GM04504 (cell line): ENCODE measurements at regions not wholly inside any gene's neighbourhood (a gene's known extent, or its start where the extent isn't known, plus 50 kb on each side); places are given as distances from the start of the nearest gene placed in this dataset.
A peak's percentile ranks its signal among the peaks of the same experiment; 100 is the strongest.

Experiments used
- DNase-seq: peaks from one replicate; pipeline ENCODE4 v3.0.0-alpha.2; 2012; ENCODE audit warnings: low read depth

DNA sequence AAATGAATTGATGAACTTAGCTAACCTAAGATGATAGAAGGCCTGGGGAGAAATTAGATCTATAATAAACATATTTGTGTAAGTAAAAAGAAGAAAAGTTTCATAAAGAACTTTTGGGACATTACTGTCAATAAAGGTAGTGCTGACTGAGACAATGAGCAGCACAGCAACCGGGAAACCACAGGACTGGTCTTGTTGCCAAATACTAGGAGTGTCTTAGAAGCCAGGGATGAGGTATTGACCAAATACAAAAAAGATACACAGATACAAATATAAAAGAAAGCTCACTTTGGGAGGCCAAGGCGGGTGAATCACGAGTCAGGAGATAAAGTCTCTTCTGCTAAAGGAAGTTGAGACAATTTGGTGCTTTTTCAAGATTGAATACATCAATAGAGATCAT, 362.4 kb upstream of the ZNF385D start:
- no peak for DNase-seq

DNA sequence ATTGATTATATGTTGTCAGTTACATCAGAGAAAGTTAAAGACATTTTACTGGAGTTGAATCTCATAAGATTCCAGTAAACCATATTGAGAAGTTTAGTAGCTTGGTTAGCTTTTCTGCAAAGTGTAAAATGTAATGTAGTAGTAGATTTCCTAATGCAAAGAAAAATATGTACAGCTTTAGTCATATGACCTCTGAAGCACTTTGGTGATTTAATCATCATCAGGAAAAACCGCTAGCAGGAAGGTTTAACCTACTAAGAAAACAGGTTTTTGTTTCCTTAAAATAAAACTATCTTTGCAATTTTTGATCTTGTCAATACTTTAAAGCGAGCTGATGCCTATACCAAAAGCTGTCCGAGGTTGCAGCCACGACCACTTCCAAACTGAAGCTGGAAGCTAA, 364.6 kb upstream of the ZNF385D start:
- no peak for DNase-seq

DNA sequence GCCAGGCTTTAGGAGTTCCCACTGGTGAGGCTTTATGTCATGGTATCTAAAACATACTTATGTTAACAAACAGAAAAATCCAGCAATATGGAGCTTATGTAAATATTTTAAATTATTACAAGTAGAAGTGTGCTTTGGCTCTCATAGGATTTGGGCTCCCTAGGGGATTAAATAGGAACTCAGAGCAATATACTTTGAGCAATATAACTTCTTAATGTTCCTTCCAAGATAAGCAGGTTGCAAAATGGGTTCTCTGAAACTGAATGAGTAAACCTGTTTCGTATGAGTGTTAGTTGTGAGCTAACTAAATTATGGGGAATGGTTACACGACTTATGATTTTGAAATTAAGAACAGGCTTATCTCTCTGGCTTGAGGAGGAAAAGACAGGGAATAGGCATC, 366.1 kb upstream of the ZNF385D start:
- no peak for DNase-seq

DNA sequence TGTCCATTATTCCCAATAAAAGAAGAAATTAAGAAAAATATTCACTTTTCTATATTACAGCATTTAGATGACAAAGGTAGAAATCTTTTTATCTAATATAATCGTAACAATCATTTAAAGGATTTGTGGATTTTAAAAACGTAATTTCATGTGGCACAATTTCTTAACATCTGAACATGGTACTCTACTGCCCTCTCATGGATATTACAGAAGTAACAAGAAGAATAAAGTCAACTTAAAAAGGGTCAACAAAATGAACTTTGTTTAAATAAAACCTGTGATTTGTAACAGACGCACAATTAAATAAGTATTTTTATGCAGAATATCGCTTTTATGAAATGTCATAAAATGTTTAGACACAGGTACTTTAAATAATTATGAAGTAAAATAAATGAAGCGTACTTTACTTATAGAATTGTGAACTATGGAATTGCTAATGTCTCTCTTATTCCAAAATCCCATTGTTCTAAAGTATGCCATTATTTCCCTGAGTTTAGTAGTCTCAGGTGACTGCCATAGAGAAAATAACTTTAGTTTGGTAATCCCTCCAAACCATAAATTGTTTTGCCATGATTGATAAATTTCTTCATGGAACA, 366.8 kb upstream of the ZNF385D start:
- peak; percentile 14 for DNase-seq

DNA sequence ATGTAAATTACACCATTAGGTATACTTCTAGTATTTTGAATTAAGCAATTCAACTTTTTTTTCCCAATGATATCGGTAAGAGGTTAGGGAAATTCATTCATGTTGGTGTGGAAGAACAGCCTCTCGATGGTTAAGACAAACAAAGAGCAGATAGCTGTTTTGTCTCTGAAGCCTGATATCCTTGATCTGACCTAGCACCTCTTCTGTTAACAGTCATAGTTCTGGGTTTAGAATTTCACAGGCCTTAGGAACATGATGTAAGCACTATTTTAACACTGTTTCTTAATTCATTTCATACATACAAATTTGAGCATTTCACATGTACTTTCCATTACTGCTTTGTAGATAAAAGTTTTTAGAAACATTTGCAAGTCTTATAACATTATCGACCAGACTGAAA, 367.5 kb upstream of the ZNF385D start:
- DNase-seq: no peak

DNA sequence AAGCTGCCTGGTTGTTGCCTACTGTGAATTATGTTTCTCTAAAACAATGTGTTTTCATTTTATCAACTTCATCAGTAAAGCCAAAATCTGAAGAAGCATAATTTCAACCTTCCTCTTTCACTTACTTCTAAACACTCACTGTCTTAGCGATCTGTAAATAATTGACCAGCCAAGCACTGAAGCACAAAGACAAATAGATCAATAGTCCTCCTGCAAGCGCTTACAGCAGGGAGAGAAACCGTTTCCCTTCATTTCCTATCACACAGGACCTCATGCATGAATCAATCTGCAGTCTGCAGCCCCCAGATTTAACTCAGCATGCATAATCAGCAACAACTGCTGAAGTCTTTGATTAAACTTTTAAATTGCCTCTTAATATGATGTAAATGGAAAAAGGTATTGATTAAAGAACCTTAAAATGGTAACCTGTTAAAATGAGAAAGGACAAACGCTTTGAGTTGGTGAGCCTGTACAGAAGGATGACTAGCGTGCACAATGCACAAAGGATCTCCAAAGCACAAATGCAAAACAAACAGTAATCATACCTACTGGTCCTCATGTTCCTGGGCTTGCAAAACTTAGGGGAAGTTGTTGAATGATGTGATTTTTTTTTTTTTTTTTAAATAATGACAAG, 370.2 kb upstream of the ZNF385D start:
- no peak for DNase-seq

DNA sequence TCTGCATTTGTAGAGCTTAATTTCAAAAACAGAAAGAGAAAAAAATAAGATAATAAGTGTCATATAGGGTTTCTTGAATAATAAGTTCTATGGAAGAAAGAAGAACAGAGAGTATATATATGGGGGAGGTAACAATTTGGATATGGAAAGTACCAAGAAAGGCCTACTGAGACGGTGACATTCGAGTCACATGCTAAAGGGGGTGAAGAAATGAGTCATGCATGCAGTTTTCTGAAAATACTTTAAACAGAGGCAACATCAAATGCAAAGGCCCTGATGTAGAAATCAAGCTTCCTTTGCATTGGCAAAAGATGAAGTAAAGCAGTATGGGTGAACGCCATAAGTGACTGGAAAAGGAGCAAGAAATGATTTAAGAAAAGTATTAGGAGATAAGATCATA, 371.6 kb upstream of the ZNF385D start:
- DNase-seq: no peak

DNA sequence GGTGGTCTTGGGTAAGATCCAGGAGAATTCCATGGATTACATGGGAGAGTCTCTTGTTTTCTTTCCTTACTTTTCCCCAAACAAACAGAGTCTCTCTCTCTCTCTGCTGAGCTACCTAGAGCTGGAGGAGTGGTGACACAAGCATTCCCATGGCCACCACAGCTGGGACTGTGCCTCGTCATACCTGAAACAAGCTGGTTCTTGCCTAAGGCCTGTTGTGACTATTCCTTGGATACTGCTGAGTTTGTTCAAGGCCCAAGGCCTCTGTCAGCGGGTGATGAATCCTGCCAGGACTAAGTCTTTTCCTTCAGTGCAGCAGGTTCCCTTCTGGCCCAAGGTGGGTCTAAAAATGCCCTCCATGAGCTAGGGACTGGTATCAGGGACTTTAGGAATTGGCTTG, 378.1 kb upstream of the ZNF385D start:
- no peak for DNase-seq

DNA sequence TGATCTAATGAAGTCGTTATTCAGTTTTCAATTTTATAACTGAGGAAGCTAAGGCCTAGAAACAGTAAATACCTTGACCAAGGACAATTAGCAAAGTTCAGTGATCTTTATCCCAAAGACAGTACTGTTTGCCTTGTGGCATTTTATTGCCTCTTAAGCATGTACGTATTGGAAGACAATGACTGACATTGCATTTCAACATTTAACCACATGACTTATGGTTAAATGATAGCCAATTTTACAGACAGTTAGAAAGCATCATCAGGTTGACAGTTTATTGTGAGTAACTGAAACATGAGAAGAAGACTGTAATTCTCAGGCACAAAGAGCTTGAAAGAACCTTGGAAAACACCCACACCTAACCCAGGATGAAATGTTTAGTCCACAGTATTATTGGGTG, 390.8 kb upstream of the ZNF385D start:
- DNase-seq: no peak

DNA sequence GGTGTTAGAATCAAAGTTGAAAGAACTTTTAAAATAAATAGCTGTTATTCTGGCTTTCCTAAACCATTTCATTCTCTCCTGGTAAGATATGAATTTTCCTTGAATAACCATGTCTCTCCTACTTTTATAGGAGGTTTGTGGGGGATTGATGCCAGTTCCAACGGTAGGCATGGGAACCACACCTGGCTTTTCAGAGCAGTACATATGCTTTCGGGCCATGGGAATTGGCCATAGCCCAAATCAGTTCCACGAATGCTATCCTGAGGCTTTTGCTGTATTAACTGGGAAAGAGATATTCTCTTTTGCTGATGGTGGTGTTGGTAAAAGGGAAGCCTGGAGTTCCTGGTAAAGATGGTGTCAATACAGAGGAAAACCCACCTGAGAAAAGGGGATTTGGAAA, 396.2 kb upstream of the ZNF385D start:
- DNase-seq: no peak

DNA sequence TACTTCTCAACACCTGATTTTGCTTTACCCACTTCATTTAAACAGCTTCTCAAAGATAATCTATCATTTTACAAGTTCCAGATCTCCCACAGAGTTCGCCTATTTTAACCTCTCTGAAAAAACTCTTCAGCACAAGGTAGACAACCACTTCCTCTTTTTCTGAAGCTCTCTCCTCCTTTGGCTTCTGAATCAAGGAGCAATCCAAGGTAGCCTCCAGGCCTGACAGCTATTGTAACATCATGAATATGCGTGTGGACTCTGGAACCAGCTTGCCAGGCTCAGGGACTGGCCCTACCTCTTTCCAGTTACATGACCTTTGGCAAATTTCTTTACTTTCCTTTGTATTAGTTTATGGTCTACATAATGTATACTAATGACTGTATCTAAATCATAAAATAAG, 405.9 kb upstream of the ZNF385D start:
- DNase-seq: no peak

DNA sequence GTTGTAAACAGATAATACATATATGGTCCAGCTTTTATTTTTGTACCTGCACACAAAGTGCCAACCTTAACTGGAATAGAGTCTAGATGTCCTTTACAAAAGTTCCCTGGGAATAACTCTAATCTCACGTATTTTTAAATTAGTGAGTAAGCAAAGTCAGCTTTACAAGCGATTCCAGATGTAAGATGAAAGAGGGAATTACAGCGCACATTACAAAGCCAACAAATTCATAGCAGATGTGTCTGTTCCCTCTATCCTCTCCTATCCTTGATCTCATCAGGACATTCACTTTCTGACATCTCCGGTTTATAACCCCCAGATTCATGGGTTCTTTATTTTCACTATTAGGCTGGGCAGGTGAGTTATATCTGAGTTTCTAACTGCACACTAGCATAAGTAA, 406.8 kb upstream of the ZNF385D start:
- DNase-seq: peak; percentile 9

DNA sequence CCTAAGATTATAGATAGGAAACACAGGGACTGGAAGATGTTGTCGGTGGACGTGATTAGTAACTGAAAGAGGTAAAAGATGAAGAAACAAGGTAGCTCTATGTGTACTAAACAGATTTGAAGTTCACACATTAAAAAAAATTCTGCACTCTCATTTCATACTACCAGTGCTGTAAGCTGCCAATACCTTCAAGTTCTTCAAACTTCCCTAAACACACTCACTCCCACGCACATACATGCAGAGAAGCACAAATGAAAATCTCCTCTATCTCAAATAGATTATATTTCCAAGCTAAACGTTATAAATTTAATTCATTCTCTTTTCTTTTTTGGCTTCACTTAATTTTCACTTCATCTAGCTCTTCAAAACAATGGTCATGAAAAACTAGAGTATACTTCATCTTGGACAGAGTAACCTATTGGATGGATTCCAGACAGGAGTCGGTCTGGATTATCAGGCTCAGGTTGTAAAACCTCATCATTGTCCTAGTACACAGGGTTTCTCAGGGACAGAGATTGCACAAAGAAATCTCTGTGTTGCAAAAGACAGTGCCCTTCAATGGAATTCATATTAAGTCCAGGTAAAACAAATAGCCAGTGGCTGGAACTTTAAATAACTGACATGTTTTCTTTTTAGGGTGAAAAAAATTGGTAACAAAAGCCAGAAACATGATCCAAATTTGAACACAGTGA, 408.1 kb upstream of the ZNF385D start:
- no peak for DNase-seq

DNA sequence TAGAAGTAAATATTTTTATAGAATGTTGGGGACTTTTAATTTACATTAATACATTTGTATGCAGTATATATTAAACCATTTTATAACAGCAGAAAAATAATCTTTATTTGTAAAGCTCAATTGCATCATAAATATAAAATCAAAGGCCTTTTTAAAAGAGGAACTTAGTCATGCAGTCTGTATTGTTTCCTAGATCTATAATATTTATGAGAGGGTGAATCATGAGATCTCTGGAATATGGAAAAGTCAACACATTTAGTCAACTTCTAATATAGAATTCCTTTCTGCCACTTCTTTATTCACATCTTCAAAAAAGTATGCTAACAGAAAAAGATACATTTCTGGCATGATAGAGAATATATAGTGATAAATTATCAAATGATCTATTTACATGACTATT, 410.3 kb upstream of the ZNF385D start:
- DNase-seq: no peak

DNA sequence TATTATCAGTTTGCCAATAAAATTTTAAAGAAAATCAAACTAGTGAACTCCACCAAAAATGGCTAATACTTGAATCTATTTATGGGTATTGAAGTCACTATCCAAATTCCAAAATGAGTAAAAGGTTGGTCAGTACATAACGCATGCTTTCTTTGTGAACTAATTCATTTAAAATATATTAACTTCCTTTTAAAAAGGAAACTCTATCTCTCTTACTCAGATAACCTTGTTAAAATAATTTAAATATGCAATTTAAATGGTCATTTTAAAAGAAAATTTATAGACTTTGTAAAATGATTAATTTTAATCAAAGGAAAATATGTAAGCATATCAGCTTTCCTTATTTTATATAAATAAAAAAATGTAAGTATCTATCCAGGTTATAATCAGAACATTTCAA, 419.4 kb upstream of the ZNF385D start:
- DNase-seq: no peak

DNA sequence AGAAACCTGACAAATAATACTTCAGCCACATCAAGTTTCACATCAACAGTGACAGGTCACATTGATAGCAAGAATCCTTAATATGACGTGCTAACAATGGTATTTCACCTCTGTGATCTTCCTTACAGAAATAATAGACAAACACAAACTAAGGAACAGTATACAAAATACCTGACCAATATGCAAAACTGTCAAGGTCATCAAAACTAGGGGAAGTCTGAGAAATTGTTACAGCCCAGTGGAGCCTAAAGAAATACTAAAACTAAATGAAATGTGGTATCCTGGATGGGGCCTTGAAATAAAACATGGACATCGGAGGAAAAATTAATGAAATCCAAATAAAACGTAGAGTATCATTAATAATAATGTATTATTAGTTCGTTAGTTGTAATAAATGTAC, 422.0 kb upstream of the ZNF385D start:
- no peak for DNase-seq

DNA sequence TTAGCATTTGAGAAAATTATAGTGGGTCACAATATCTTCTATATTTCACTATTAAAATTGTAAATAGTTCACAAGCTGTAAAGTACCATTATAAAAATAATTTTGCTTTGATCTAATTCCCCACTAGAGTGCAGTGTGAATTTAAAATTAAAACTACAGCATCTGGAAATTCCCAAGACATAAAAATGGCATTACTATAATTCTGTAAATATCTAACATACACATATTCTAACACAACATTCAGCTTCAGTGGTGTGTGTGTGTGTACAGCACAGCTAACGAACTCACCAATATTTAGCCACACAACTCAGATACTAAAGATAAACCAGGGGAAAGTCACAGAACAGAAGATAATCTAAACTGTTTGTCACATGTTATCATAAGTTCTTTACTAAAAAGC, 424.9 kb upstream of the ZNF385D start:
- no peak for DNase-seq

DNA sequence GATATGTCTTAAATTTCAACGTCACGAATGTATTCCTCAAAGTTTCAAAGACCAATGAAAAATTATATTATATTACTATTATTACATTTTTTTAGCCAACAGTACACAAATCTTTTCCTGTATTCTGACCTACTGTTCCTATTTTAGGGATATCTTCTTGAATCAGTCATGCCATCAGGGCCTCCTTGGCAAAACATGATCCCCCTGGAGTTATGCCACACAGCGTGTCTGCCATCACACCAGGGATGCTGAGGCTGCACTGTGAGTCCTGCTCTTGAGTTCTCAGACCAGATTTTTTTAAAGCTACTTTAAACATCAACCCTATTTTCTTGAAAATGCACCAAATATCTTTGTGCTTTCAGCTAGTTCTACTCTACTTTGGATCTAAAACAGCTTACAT, 425.9 kb upstream of the ZNF385D start:
- DNase-seq: no peak

DNA sequence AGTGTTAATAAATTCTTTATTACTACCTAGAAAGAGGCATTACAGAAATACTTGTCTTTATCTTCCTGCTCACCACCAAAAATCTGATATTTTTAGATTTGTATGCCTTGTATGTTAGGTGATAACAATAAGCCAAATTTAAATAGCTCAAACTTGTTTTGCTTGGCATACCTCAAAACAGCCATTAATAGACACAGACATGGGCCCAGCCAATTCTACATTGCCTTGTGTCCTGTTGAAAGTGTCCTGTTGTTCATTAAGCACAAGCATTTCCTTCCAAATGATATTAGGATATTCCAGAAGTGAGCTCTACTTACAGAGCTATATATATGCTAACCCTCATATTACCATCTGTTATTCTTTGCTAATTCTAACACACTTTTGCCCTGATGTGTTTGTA, 438.6 kb upstream of the ZNF385D start:
- DNase-seq: no peak

DNA sequence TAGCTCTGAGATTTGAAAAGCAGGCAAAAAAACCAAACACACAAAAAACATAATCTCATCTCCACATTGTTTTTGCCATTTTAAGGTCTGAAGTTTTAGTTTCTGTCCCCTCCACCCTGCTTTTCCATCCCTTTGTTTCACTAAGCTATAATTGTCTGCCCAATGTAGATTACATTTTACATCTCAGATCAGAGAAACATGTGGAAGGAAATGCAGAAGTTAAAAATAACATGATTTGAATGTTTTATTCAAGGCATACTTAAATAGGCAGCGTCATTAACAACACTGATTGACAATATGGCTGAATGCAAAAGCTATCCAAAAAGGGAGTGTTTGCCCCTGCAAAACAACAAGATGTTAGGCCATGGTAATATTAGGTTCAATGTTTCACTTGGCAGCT, 448.1 kb upstream of the ZNF385D start:
- no peak for DNase-seq

DNA sequence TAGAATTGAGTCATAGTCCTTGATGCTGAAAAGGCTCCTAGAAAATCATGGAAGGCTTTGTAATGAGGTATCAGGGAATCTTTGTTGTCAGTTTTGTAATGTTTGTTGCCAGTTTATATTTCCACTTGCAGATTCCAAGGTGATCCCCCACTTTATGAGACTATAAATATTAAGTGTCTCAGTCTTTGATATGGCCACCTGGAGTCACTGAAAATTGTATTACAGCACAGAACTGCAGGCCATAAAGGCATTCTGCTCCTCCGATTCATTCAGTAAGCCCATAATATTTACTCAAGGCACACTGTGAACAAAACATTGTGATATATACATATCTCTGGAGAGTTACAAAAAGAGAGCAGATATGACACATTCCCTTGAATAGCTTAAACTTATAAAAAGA, 457.8 kb upstream of the ZNF385D start:
- no peak for DNase-seq

DNA sequence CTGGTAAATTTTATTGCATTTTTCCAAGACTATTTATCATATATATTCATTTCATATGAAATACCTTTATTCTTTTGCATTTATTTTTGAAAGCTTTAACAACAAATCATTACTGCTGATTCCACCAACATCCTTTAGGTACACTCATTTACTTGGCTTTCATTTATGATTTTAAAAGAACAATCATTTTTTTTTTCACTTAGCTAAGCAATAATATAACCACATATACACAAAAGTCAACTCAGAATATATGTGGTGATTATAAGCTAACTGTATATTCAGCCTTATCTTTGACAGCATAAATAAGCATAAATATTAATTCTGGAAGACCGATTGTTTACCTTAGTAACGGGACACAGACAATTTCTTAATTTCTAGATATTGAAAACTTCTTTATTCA, 458.6 kb upstream of the ZNF385D start:
- DNase-seq: no peak

DNA sequence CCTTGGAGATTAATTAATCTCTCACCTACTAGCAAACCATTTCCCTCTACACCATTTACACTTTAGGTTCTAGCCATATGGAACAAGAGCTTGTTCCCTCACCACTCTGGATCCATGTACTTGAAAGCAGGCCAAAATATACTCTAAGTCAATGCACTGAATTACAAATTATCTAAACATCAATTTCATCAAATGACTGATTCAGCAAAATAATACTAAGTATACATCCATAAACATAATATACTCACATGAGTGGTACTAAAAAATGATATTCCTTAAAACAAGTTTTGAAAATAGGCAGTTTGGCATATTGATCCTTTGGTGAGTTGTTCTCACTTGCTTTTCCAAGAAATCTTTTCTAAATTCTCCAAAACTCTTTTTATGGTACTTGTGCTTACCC, 459.7 kb upstream of the ZNF385D start:
- DNase-seq: no peak

DNA sequence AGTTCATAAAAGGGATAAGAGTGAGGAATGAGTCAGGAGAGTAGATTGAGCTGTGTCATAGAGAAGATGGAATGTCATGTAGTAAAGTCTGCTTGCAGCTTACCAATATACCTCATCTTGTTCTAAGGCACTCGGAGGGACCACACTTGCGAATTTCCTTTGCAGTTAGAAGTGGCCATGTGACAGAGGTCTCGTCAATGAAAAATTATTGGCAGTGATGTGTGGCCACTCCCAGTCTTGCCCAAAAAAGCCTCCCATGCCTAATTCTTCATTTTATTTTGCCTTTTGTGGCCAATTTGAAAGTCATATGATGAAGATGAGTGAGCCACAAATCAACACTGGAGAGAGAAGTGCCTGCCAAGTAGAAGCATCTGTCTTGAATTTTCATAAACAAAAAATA, 465.6 kb upstream of the ZNF385D start:
- no peak for DNase-seq
